ENCODE measurements at regions not wholly inside any gene's neighbourhood (a gene's known extent, or its start where the extent isn't known, plus 50 kb on each side); places are given as distances from the start of the nearest gene placed in this dataset.

DNA sequence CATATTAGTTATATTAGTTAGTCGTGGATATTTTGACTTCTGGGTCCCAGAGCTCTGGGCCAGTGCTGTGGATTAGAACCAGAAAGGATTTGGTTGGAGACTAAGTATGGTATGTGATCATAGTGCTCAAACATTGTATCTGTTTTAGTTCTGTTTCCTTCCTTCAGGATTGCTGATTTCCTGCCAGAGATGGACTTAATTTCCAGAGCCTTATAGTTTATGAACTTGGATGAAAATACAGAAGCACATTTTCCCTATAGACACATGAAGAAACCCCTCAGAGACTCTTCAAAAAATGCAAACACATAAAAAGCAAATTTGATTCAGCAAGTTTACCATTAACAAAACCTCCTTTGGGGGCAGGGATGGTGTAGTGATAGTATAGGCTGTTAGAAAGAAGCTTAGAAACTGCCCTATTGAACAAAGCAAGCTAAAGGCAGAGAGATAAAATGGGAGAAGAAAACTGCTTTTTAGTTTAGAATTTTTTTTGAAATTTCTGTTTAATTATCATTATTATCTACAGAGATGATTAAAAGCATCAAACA is 88.7 kb upstream of the EFEMP1 start:
- no peaks in the 10 kb centered on the region for H3K27me3 ChIP-seq (ENCODE audit: insufficient read depth, low read length)
- no peak overlapping the region for H2AFZ ChIP-seq (ENCODE audit: low read length)
- H3K4me3 ChIP-seq (ENCODE audit: insufficient read depth, low read length), result no peak overlapping the region
- TF ChIP-seq, protein P1, sequence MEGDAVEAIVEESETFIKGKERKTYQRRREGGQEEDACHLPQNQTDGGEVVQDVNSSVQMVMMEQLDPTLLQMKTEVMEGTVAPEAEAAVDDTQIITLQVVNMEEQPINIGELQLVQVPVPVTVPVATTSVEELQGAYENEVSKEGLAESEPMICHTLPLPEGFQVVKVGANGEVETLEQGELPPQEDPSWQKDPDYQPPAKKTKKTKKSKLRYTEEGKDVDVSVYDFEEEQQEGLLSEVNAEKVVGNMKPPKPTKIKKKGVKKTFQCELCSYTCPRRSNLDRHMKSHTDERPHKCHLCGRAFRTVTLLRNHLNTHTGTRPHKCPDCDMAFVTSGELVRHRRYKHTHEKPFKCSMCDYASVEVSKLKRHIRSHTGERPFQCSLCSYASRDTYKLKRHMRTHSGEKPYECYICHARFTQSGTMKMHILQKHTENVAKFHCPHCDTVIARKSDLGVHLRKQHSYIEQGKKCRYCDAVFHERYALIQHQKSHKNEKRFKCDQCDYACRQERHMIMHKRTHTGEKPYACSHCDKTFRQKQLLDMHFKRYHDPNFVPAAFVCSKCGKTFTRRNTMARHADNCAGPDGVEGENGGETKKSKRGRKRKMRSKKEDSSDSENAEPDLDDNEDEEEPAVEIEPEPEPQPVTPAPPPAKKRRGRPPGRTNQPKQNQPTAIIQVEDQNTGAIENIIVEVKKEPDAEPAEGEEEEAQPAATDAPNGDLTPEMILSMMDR (IDR thresholded peaks at IDR 0.05; ENCODE audit: extremely low read depth, low read depth, low read length), result no peak
- H3K4me1 ChIP-seq (ENCODE audit: insufficient read depth, low read length), result peaks cover 14% of the 10 kb centered on the region
- no peak overlapping the region for H3K27ac ChIP-seq (ENCODE audit: low read depth, low read length)
- no peaks in the 10 kb centered on the region for H3K79me2 ChIP-seq (ENCODE audit: insufficient read depth, low read length)
- H3K4me2 ChIP-seq (ENCODE audit: insufficient read depth, low read length), result no peak overlapping the region
- no peaks in the 10 kb centered on the region for H3K36me3 ChIP-seq (ENCODE audit: insufficient read depth, low read length)
- no peaks in the 10 kb centered on the region for H3K9me3 ChIP-seq (ENCODE audit: low read depth, low read length)
- no peaks in the 10 kb centered on the region for H4K20me1 ChIP-seq (ENCODE audit: insufficient read depth, low read length)
- no peak for DNase-seq (ENCODE audit: insufficient read length, low spot score, missing footprints)

DNA sequence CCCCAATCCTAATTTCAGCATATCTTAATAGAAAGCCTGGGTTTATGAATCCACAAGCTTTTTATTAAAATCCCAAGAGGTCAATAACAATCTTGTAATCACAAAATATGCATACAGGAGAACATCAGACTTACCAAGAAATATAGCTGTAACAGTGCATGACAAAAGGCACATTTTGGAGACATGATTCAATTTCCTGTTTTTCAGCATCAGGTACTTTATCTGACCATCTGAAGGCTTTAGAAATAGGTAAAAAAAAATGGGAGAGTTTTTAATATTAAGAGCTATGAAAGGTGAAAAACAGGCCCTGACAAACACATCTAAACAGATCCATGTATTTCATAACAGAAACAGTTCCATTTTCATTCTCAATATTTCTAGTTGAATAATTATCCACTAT is 89.9 kb upstream of the EFEMP1 start:
- Histone ChIP-seq H3K27ac (ENCODE audit: low read depth, low read length) (no peak overlapping the region), H4K20me1 (ENCODE audit: insufficient read depth, low read length) (no peaks in the 10 kb centered on the region), H2AFZ (ENCODE audit: low read length) (no peak overlapping the region), H3K36me3 (ENCODE audit: insufficient read depth, low read length) (no peaks in the 10 kb centered on the region), H3K4me1 (ENCODE audit: insufficient read depth, low read length) (peaks cover 11% of the 10 kb centered on the region), H3K27me3 (ENCODE audit: insufficient read depth, low read length) (no peaks in the 10 kb centered on the region), H3K9me3 (ENCODE audit: low read depth, low read length) (no peaks in the 10 kb centered on the region), H3K79me2 (ENCODE audit: insufficient read depth, low read length) (no peaks in the 10 kb centered on the region), H3K4me2 (ENCODE audit: insufficient read depth, low read length) (no peak overlapping the region), H3K4me3 (ENCODE audit: insufficient read depth, low read length) (no peak overlapping the region)
- DNase-seq (ENCODE audit: insufficient read length, low spot score, missing footprints), result no peak
- TF ChIP-seq, protein P1 (IDR thresholded peaks at IDR 0.05; ENCODE audit: extremely low read depth, low read depth, low read length), result no peak

DNA sequence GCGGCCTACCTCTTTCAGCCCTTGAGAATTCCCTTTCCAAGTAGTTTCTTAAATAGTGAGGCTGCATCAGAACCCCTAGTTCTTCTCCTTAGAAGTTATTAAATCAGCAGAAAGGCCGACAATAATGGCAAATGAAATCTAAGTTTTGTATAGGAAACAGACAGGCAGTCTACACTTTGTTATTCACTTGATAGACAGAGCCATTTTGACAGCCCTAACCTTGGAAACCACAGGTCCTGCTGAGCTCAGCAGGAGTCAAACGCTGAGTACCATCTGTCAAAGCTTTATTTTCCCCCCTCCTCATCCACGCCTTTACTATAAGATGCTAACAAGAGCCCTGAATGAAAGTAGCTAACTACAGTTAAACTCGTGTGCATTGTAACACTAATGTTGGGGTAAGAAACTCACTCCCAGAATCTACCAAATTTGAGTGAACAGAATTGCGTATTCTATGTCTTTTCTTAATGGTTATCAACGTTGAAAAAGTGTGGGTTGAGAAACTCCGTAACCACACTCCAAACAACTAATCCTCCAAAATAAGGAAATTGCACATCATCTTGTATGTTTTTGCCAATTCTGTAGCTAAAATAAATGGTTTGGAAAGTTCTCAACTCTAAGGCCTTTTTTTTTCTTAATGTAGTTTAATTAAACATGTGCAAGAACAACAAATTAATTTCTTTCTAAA is 90.6 kb upstream of the EFEMP1 start:
- H3K4me1 ChIP-seq (ENCODE audit: insufficient read depth, low read length), result peaks cover 5% of the 10 kb centered on the region
- no peak overlapping the region for H3K27ac ChIP-seq (ENCODE audit: low read depth, low read length)
- no peaks in the 10 kb centered on the region for H3K9me3 ChIP-seq (ENCODE audit: low read depth, low read length)
- H2AFZ ChIP-seq (ENCODE audit: low read length), result peak overlapping the region; percentile 82
- H3K4me2 ChIP-seq (ENCODE audit: insufficient read depth, low read length), result no peak overlapping the region
- H3K36me3 ChIP-seq (ENCODE audit: insufficient read depth, low read length), result no peaks in the 10 kb centered on the region
- TF ChIP-seq, protein P1 (IDR thresholded peaks at IDR 0.05; ENCODE audit: extremely low read depth, low read depth, low read length), result no peak
- H3K79me2 ChIP-seq (ENCODE audit: insufficient read depth, low read length), result no peaks in the 10 kb centered on the region
- H4K20me1 ChIP-seq (ENCODE audit: insufficient read depth, low read length), result no peaks in the 10 kb centered on the region
- DNase-seq (ENCODE audit: insufficient read length, low spot score, missing footprints), result no peak
- H3K27me3 ChIP-seq (ENCODE audit: insufficient read depth, low read length), result peaks cover 5% of the 10 kb centered on the region
- no peak overlapping the region for H3K4me3 ChIP-seq (ENCODE audit: insufficient read depth, low read length)

DNA sequence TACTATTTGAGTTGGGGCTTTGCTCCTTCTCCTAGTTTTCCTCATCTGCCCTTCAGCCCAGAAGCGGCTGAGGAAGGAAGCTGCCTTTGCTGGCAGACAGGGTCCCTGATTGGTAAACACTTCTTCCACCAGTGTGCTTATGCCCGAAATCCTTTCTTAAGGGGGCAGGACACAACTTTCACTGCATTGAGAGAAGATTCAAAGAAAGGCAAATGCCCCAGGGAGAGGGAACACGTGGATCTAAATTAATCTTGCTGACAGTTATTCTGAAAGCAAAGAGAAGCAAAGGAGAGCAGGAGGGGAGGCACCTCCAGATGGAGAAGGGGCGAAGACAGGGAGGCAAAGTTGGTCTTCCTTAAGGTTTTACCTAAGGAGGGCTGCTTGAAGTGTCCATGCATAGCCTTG is 92.1 kb upstream of the EFEMP1 start:
- TF ChIP-seq, protein P1 (IDR thresholded peaks at IDR 0.05; ENCODE audit: extremely low read depth, low read depth, low read length), result no peak
- Histone ChIP-seq H3K4me1 (ENCODE audit: insufficient read depth, low read length) (no peaks in the 10 kb centered on the region), H2AFZ (ENCODE audit: low read length) (peak overlapping the region; percentile 67), H4K20me1 (ENCODE audit: insufficient read depth, low read length) (no peaks in the 10 kb centered on the region), H3K4me2 (ENCODE audit: insufficient read depth, low read length) (peak overlapping the region; percentile 49), H3K27ac (ENCODE audit: low read depth, low read length) (no peak overlapping the region), H3K4me3 (ENCODE audit: insufficient read depth, low read length) (no peak overlapping the region), H3K27me3 (ENCODE audit: insufficient read depth, low read length) (peaks cover 5% of the 10 kb centered on the region), H3K79me2 (ENCODE audit: insufficient read depth, low read length) (no peaks in the 10 kb centered on the region), H3K36me3 (ENCODE audit: insufficient read depth, low read length) (no peaks in the 10 kb centered on the region), H3K9me3 (ENCODE audit: low read depth, low read length) (no peaks in the 10 kb centered on the region)
- DNase-seq (ENCODE audit: insufficient read length, low spot score, missing footprints), result no peak

All from osteoblast (primary cell).